NCI-H1436 treated with DMSO at 0.1 percent for 48 hours (cell line): ENCODE measurements at regions not wholly inside any gene's neighbourhood (a gene's known extent, or its start where the extent isn't known, plus 50 kb on each side); places are given as distances from the start of the nearest gene placed in this dataset.
"Not testable (repeated sequence)": the region's sequence is repeated elsewhere in the genome, so short reads cannot be mapped to it uniquely, and the experiment has no call there.

ENCODE experiments used
- DNase-seq: peaks from one replicate; lab custom pipeline; 2025; lab: John Stamatoyannopoulos, UW

DNA sequence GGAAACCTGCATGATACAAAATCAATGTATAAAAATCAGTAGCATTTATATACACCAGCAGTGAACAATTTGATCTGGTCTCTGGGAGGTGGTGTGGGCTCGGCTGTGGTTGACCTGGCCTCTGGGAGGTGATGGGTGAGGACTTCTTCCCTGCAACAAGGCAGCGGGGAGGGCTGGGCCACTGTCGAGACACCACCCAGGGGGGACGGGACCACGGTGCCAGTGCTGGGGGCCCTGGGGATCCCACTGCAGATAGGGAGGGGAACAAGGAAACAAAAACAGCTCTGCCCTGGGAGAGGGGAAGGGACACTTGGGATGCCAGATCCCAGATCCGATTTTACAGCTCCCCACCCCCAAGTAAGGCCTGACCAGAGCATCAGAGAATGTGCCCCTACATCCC is 189.6 kb upstream of the SFSWAP start:
- DNase-seq, result no peak

DNA sequence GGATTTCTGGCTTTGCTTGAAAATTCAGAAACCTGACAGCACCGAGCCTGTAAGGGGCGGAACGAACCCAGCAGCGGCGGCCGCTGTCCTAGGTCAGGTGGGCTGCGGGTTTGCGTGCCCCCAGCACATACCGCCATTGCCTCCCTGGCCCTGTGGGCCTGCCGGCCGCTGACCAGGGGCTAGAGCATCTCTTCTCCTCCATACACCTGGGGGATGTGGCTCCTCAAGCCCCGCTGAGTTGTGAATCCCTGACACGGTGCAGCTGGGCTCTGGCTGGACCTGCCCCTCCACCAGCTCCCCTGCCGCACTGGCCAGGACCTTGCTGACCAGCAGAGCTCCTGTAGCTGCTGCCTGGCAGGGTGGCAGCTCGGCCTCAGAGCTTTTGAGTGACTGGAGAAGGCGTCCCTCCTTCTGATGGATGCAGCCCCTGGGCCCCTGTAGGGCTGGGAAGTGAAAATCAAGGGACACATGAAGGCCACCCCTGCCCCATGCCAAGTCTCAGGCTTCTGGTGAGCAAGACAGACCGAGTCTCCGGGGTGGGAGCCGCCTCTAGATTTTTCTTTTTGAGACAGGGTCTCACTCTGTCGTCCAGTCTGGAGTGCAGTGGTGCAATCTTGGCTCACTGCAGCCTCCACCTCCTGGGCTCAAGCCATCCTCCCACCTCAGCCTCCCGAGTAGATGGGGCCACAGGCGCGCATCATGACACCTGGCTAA is 184.9 kb upstream of the SFSWAP start:
- no peak for DNase-seq

- DNase-seq, result no peak
Observed at GRCh38 chr12:131527092-131527491, 183.8 kb upstream of the SFSWAP start.

DNA sequence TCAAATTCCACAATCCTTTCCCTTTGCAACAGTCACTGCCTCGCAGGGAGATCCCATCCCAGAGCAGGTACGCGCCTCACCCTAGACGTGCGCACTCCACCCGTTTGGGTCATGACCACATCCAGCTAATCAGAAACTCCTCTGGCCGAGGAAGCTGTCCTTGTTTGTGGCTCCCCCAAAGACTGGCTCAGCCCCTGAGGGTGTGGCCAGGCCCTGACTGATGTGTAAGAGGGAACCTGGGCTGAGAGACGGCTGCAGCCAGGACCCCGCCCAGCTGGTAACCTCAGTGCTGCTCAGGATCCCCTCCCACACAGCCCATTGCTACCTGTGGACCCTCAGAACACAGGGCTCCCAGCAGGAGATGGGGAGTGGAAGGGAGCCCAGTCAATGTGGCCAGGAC is 183.2 kb upstream of the SFSWAP start:
- no peak for DNase-seq

- no peak for DNase-seq
Observed at GRCh38 chr12:131528144-131528543, 182.7 kb upstream of the SFSWAP start.

- DNase-seq, result no peak
Observed at GRCh38 chr12:131528667-131529066, 182.2 kb upstream of the SFSWAP start.

DNA sequence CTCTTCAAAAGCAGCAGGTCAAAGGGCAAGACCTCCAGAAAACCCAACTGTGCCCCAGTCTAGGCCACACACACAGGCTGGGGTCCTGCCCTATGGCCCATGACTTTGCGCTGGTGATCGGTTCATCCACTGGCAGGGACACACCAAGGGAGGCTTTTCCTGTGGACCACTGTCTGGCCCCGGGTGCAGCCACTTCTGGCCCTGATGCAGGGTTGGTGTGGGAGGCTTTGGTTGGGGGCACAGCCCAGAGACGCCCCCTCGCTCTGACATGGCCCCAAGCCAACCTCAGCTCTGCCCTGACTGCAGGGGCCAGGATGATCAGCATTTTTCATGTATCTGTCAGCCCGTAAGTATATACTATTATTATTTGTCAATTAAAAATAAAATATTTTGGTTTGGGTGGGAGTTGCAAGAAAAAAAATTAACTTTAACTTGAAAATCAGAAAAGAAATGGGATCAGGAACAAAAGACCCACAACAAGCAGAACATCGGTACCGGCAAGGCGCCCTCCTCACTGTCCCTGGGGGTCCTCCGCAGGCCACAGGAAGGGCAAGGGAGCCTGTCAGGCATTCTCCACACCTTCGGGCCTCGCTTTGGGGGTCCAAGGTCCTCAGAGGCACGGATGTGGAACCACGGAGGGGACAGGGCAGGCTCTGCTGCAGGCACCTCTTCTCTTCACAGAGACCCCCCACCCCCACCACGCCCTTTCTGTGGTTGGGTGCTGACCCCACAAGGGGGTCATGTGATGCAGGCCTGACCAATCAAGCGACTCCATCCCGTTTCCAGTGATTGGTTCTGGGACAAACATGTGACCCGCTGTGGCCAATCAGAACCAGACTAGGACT is 181.5 kb upstream of the SFSWAP start:
- DNase-seq, result no peak

- no peak for DNase-seq
Observed at GRCh38 chr12:131530041-131530332, 180.9 kb upstream of the SFSWAP start.

- no peak for DNase-seq
Observed at GRCh38 chr12:131530422-131530821, 180.5 kb upstream of the SFSWAP start.

DNA sequence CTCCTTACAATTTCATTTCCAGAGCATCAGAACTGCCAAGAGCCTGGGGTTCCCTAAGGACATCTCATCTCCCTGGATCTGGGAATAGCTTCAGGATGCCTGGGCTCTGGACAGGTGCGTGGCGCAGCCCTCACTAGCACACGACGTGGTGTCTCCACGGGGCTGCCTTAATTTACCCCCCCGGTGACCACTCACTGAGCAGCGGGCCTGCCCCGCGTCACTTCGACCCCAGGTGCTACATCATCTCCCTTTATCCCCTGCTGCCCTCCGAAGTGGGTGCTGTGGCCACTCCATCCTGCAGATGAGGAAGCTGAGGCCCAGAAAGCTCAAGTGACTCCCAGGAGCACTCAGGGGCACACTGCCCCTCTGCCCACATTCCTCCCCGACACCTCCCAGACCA is 177.8 kb upstream of the SFSWAP start:
- DNase-seq, result no peak

DNA sequence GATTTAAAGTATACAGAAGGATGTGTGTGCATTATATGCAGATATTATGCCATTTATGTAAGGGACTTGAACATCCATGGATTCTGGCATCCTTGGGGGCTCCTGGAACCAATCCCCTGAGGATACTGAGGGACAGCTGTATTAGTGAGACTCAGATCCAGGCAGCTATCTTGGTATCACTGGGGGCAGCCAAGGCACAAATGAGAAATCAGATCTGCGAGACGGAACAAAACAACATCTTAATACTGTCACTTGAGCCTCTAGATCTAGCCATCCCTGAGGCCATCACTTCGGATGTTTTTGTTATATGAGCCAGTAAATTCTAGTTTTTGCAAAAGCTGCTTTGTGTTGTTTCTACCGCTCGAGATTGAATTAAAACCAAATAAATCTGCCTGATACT is 175.1 kb upstream of the SFSWAP start:
- no peak for DNase-seq

- no peak for DNase-seq
Observed at GRCh38 chr12:131536337-131536736, 174.6 kb upstream of the SFSWAP start.

GRCh38 chr12:131536766-131537165 is 174.1 kb upstream of the SFSWAP start:
- DNase-seq, result no peak

DNA sequence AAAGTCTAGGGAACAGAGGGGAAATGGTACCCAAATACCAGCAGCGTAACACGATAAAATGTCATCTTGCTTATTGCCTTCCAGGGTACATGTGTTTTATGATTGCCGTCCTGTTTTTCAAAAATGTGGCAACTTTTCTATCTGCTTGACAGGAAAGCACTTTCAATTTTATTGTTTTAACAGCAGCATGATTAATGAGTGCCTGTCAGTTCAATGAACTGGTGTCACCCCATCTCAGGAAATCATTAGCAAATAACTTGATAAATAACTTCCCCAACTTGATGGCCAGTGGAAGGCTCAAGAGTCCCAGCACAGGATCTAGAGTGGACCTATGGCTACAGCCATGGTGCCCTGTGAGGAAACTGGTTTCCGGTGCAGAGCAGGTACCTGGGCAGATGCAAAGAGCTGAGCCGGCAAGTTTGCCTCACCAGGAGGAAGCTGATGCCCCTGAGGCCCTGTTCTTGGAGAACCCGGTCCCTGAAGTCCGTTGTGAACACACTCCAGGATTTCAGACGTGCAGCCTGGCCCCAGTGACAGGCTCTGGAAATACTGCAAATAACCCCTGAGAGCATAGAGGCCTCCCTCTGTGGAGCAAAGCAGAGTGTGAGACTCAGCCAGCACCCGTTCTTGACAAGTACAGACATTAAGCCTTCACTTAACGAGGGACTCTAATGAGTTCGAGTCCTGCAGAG is 173.5 kb upstream of the SFSWAP start:
- no peak for DNase-seq

DNA sequence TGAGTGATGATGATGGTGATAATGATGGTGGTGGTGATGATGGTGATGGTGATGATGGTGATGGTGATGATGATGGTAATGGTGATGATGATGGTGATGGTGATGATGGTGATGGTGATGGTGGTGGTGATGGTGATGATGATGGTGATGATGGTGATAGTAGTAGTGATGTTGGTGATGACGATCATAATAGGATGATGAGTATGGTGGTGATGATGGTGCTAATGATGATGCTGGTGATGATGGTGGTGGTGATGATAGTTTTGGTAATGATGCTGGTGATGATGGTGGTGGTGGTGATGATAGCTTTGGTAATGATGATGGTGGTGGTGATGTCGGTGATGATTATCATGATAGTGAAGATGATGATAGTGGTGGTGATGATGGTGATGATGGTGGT is 171.5 kb upstream of the SFSWAP start:
- DNase-seq, result no peak

- DNase-seq, result no peak
Observed at GRCh38 chr12:131540138-131540623, 170.7 kb upstream of the SFSWAP start.

DNA sequence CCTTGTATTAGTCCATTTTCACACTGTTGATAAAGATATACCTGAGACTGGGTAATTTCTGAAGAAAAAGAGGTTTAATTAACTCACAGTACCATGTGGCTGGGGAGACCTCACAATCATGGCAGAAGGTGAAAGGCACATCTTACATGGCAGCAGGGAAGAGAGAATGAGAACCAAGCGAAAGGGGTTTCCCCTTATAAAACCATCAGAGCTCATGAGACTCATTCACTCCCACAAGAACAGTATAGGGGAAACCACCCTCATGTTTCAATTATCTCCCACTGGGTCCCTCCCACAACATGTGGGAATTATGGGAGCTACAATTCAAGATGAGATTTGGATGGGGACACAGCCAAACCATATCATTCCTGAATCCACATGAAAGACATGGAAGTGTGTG is 169.4 kb upstream of the SFSWAP start:
- not testable (repeated sequence) for DNase-seq

DNA sequence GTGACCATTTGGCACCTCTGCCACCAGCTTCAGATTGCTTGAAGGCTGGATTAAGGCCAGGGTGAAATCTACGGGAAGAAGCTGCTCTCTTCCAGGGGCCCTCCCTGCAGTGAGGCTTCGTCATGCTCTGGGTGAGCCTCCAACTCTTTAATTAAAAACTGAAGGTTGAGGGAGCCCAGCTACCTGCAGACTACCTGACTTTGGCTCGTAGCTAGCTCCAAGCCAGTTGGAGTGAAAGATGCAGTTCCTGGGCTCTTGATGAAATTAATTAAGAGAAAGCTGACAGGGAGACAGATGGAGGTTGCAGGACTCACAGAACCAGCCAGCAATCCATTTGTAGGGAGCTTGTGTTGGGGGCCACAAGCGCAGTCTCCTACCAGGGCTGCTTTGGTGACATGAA is 168.5 kb upstream of the SFSWAP start:
- no peak for DNase-seq

DNA sequence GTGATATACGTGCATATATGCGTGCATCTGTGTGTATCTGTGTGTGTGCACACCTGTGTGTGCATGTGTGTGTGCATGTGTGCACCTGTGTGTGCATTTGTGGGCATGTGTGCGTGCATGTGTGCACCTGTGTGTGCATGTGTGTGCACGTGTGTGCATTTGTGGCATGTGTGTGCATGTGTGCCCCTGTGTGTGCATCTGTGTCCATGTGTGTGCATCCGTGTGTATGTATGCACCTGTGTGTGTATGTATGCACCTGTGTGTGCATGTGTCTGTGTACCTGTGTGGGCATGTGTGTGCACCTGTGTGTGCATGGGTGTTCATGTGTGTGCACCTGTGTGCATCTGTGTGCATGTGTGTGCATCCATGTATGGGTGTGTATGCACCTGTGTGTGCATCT is 167.8 kb upstream of the SFSWAP start:
- no peak for DNase-seq

GRCh38 chr12:131547555-131547954 is 163.3 kb upstream of the SFSWAP start:
- DNase-seq, result no peak

- DNase-seq, result no peak
Observed at GRCh38 chr12:131550121-131550520, 160.8 kb upstream of the SFSWAP start.

DNA sequence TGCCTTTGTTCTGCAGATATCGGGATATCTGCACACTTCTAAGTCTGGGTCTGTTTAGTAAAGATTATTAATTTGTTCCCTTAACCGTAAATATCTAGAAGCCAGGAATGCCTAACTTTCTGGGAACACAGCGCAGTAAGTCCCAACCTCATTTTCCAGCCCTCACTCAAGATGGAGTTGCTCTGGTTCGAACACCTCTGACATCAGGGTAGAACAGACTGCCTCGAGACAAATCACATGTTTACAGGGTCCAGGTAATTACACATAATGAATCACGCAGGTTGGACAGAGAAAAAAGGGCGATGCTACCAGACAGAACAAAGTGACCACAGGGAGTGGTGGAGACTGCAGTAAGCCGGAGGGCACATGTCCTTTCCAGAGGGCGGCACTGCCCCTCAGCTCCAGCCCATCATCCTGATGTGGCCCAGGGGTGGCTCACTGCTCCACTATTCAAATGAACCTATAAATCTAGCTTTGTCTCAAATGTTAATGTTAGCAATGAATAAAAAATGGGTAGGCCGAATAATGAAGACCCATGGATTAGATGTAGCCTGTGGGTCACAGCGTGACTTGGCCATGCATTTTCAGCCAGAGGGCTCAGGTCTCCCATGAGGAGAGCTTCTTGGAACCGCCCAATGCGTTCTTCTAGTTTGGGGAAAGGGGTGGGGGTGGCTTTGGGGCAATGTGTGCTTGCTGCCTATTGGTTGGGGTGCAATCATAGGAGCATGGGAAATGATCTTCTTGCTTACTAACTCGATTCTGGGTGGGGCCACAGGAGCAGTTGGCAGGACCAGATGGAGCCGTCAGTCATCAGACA is 159.0 kb upstream of the SFSWAP start:
- no peak for DNase-seq
